GM19397 (cell line): ENCODE measurements at regions not wholly inside any gene's neighbourhood (a gene's known extent, or its start where the extent isn't known, plus 50 kb on each side); places are given as distances from the start of the nearest gene placed in this dataset.
"Not testable (repeated sequence)": the region's sequence is repeated elsewhere in the genome, so short reads cannot be mapped to it uniquely, and the experiment has no call there.

Experiments used
- ATAC-seq: cut with Tn5 transposase; IDR thresholded peaks from one replicate; pipeline ENCODE4 v1.9.1; 2021; ENCODE audit warnings: mild to moderate bottlenecking, moderate library complexity; ENCODE audit not compliant: unreplicated experiment

DNA sequence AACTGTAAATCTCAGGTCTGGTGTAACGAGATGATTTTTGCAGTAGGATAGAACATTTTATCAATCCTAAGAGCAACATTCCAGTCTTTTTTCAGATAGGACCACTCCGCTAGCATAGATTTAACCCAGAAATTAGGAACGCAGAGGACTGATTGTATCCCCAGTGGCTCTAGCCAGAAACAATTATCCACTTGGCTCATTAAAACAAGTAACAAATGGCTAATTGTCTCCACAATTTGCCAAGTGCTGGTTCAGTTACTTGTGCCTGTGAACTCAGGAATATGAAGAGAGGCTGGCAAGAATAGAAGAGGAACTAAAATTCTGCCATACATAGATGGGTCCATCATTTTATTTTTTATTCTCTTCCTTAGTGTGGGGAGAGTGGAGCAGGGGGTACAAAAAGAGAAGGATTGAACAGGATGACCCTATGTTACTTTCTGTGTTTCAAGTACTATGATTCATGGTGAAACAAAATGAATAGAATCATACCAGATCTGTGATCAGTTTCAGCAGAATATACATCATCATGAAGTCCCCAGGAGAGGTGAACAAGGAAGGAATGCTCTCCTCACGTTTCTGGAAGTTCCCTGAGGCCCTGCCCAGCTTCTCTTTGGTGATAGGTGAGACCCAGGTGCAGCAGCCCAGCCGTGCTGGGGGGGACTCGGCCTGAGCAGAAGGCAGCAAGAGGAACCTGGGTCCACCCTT, 121.6 kb downstream of the ARL4C start:
- ATAC-seq, result no peak

GRCh38 chr2:234374736-234375135, 122.1 kb downstream of the ARL4C start:
- no peak for ATAC-seq

- no peak for ATAC-seq
These were observed 122.8 kb downstream of the ARL4C start for GRCh38 chr2:234374150-234374508.

DNA sequence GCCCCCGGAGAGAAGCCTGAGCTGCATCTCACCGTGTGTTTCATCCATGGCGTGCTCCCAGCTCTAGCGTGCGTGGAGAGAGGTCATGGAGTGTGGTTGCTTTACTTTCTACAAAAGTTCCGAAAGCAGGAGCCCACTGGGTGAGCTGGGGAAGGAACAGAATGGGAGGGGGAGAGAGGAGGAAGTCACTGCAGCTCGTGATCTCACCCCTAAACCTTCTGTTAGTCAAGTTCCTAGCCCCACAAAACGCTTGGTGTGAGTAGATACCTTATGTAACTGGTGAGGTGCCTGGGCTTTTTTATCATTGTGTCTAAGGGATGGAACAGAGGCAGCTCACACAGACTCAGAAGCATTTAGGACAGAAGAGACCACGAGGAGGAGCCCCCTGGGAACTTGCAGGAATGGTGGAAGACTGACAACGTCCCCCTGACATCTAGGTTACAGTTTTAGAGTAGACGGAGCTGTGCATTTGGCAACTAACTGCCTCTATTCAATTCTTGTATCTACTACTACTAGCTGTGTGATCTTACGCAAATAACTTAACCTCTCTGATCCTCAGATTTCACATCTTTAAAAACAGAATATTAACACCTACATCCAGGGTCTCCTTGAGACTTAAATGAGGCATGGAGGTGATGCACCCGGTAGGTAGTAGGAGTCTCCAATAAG, 123.3 kb downstream of the ARL4C start:
- ATAC-seq, result no peak

GRCh38 chr2:234373060-234373459, 123.8 kb downstream of the ARL4C start:
- no peak for ATAC-seq

GRCh38 chr2:234372506-234372905, 124.4 kb downstream of the ARL4C start:
- ATAC-seq, result no peak

DNA sequence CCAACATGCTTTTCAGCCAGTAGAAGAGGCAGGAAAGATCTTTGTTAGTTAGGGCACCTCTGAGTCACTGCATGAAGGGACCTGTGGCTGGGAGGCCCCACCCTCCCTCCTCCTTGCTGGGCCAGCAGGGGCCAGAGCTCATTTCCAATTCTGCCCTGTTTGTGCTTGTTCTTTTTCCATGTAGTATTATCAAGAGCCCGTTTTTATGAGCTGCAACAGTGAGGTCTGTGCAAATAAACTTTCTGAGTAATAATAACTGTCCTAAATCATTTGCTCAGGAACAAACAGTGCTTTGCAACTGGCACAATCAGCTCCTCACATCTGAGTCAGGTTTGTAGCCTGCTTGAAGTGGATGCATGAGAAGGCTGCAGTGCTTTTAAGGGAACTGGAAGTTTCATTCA, 128.0 kb downstream of the ARL4C start:
- ATAC-seq, result no peak

DNA sequence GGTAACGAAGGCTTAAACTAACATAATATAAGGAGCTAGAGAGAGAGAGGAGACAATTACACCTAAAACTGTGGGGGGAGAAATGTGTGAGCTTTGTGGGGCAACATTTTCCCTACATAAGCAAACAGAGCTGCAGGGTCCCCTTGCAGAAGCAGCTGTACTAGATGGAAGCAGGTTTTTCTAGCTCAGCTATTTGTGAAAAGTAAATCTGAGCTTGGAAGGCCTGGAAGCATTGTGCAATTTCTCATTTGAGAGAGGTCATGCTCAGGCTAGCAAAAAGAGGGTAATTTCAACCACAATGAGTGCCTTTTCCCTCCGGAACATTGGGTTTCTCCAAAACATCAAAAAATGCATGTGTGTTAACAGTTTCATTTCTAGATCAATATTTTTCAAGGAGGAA, 130.0 kb downstream of the ARL4C start:
- ATAC-seq, result no peak

- ATAC-seq, result no peak
These were observed 132.2 kb downstream of the ARL4C start for GRCh38 chr2:234364661-234365060.

DNA sequence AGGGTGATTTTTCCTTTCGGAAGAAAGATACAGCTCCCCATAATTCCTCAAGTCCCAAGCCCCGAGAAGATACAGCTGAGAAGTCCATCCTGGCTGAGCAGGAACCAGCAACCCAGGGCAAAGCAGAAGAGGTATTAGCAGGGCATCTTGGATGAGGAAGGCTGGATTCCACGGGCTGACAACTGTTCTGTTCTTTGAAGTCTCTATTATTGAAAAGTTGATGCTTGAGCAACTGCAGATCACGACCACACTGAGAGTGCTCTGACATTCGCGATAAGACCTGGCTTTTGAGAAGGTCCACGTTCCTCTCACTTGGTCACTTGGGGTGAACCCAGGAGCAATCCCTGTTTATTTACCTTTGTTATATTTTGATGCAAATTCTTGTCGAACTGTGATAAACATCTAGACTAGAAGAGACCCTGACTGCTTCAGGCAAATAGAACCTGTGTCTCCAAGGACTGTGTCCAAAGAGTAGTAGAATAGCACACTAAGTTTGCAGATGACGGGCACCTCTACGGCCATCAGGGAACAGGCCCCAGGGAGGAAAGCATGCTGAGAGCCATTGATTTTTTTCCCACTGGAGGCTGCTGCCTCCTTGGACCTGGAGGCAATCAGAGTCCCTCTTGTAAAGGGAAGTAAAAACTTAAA, 133.1 kb downstream of the ARL4C start:
- no peak for ATAC-seq

GRCh38 chr2:234363011-234363487, 133.8 kb downstream of the ARL4C start:
- ATAC-seq, result no peak

DNA sequence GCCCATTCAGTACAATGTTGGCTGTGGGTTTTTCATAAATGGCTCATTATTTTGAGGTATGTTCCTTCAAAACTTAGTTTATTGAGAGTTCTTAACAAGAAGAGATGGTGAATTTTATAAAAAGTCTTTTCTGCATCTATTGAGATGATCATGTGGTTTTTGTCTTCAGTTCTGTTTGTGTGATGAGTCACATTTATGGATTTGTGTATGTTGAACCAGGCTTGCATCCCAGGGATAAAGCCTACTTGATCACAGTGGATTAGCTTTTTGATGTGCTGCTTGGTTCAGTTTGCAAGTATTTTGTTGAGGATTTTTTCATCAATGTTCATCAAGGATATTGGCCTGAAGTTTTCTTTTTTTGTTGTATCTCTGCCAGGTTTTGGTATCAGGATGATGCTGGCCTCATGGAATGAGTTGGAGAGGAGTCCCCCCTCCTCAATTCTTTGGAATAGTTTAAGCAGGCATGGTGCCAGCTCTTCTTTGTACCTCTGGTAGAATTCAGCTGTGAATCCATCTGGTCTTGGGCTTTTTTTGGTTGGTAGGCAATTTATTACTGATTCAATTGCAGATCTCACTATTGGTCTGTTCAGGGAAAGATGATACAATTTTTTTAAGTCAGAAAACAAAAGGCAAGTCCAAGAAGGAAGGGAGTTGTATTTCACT, 136.4 kb downstream of the ARL4C start:
- ATAC-seq, result not testable (repeated sequence)

GRCh38 chr2:234357666-234358065, 139.2 kb downstream of the ARL4C start:
- ATAC-seq, result no peak

DNA sequence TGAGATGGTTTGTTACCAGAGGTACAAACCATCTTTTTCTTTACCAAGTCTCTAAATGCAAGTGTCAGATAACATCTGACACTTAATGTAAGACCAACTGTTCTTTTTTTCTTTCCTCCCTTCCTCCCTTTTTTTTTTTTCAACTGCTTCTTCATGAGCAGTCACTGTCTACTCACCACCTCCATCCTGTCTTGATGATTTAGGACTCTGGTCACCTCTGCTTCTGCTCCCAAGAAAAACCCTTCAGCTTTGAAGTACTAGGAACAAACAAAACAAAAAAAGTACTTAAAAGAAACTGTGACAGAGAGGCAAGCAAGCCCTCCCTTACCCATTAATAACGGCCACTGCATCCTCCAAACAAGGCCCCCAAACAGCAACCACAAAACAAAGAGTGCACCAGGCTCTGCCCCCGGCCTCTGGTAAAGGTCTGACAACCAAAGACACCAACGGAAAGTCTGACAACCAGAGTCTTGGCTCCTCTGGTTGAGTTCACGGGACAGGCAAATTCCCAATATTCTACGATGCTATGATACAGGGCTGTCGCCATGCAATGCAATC, 141.0 kb downstream of the ARL4C start:
- no peak for ATAC-seq

GRCh38 chr2:234355021-234355720, 141.7 kb downstream of the ARL4C start:
- no peak for ATAC-seq

DNA sequence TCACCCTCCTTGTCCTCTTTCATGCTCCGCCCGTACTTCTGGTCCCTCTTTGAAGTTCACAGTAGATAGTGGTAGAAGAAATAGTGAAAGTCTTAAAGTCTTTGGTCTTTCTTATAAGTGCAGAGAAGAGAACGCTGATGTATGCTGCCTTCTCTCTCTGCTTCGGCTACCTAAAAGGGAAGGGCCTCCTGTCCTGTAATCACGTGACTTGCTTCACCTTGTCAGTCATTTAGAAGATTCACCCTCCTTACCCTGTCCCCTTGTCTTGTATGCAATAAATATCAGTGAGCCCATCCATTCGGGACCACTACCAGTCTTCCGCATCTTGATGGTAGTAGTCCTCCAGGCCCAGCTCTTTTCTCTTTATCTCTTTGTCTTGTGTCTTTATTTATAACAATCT, 144.6 kb downstream of the ARL4C start:
- ATAC-seq, result no peak

- ATAC-seq, result not testable (repeated sequence)
These were observed 145.0 kb downstream of the ARL4C start for GRCh38 chr2:234351866-234352265.

GRCh38 chr2:234348081-234348480, 148.8 kb downstream of the ARL4C start:
- ATAC-seq, result no peak

- ATAC-seq, result no peak
These were observed 151.0 kb downstream of the ARL4C start for GRCh38 chr2:234345921-234346320.

DNA sequence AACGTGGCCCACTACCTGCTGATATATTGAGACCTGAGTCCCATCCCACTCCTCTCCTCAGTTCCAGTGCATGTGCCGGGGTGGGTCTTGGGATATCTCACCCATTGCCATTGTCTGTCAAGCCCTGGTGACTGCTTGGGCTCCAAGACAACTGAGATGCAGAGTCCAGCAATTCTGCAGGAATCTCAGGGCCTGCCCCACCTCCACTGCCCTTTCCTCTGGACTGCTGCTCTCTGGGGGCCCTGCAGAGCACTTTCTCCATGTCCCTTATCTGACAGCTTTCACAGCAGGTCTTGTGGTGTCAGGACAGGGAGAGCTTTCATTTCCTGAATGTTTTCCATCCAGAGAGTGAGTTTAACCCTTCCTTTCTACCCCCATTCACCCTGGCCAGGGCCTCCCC, 152.9 kb downstream of the ARL4C start:
- no peak for ATAC-seq

DNA sequence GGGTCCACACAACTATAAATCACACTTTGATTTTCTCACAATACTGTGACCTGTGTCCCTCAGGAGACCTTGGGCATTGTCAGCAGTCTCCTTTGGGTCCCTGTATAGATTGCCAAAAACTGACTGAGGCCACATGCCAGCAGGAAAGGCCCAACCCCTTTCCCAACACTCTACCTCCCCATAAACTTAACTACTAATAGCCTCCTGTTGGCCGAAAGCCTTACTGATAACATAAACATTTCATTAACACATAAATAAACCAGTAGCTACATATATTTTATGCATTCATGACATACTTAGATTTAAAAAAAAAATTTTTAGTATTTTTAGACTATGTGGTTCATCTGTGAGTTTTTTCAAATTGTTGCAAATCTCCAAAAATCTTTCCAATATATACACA, 153.5 kb downstream of the ARL4C start:
- no peak for ATAC-seq
